Effector memory CD8-positive, alpha-beta T cell (primary cell): ENCODE measurements at regions not wholly inside any gene's neighbourhood (a gene's known extent, or its start where the extent isn't known, plus 50 kb on each side); places are given as distances from the start of the nearest gene placed in this dataset.

Source experiments
- ATAC-seq: fragments of 150-1000 bp; cut with Tn5 transposase; replicated peaks from 2 replicates; pipeline ENCODE4 v1.10.0; 2021; ENCODE audit warnings: mild to moderate bottlenecking, moderate library complexity
- DNase-seq, 3 experiments: peaks; one replicate each; pipeline ENCODE4 v3.0.0; 2021
- H3K27ac Mint-ChIP-seq, 2 donors: one replicate each; pipeline ENCODE4 v1.8.0; 2022; ENCODE audit warnings: mild to moderate bottlenecking in 2 of 2, mixed read lengths in 2 of 2, moderate library complexity in 2 of 2
- H3K27me3 Mint-ChIP-seq, 2 donors: one replicate each; pipeline ENCODE4 v1.8.0; 2022; ENCODE audit warnings: mixed read lengths in 2 of 2
- H3K36me3 Mint-ChIP-seq: one replicate; pipeline ENCODE4 v1.8.0; 2022; ENCODE audit warnings: mild to moderate bottlenecking, moderate library complexity, mixed read lengths; ENCODE audit not compliant: insufficient read depth
- H3K4me1 Mint-ChIP-seq, 2 donors: one replicate each; pipeline ENCODE4 v1.8.0; 2022; ENCODE audit warnings: low read depth in 2 of 2, mixed read lengths in 2 of 2
- H3K4me3 Mint-ChIP-seq, 2 donors: one replicate each; pipeline ENCODE4 v1.8.0; 2022; ENCODE audit warnings: mild to moderate bottlenecking in 2 of 2, mixed read lengths in 2 of 2, moderate library complexity in 2 of 2
- H3K9me3 Mint-ChIP-seq, 2 donors: one replicate each; pipeline ENCODE4 v1.8.0; 2022; ENCODE audit warnings: mixed read lengths in 2 of 2

DNA sequence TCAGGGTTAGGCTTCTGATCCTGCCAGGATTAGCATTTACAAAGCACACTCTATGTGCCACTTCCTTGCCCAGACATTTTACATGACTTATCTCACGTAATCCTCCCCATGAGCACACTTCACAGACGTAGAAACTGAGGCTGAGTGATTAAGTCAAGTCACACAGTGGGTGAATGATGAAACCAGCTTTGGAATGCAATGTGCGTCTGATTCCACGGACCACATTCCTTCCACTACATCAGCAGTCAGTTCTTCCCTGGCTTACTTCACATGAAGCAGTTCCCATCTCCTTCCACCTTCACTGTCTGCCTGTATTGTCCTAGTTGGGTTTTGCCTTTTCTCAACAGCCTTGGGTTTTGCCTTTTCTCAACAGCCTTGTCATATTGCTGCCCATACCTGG lies 134.3 kb upstream of the PPARGC1A start:
- no peaks in the 10 kb centered on the region for H3K27me3 Mint-ChIP-seq
- no peak overlapping the region for H3K4me3 Mint-ChIP-seq
- DNase-seq (no peak), ATAC-seq (no peak)
- H3K4me1 Mint-ChIP-seq = no peaks in the 10 kb centered on the region
- peaks cover 6 to 11% of the 10 kb centered on the region in 2 donors for H3K9me3 Mint-ChIP-seq
- H3K36me3 Mint-ChIP-seq = no peaks in the 10 kb centered on the region
- H3K27ac Mint-ChIP-seq = no peak overlapping the region

DNA sequence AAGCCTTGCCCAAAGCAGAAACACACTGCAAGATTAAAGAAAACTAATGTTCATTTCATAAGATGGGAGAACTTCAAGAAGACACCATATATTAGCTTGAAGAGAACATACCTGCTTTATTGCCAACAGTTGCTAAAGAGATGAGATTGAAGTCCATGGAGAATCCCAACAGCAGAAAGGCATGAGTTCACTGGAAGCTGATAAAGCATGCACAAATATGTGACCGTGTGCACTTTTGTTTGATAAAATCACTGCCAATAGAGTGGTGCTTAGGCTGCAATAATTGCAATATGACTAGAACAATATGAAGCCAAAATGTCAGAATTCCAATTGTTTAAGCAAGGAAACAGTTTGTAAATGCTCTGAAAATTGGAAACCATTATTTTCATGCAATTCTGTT lies 125.9 kb upstream of the PPARGC1A start:
- no peak for DNase-seq
- Mint-ChIP-seq H3K9me3 (peaks cover 14 to 15% of the 10 kb centered on the region in 2 donors), H3K27ac (no peak overlapping the region), H3K4me1 (no peaks in the 10 kb centered on the region), H3K4me3 (no peak overlapping the region), H3K36me3 (no peaks in the 10 kb centered on the region), H3K27me3 (no peaks in the 10 kb centered on the region)
- no peak for ATAC-seq

DNA sequence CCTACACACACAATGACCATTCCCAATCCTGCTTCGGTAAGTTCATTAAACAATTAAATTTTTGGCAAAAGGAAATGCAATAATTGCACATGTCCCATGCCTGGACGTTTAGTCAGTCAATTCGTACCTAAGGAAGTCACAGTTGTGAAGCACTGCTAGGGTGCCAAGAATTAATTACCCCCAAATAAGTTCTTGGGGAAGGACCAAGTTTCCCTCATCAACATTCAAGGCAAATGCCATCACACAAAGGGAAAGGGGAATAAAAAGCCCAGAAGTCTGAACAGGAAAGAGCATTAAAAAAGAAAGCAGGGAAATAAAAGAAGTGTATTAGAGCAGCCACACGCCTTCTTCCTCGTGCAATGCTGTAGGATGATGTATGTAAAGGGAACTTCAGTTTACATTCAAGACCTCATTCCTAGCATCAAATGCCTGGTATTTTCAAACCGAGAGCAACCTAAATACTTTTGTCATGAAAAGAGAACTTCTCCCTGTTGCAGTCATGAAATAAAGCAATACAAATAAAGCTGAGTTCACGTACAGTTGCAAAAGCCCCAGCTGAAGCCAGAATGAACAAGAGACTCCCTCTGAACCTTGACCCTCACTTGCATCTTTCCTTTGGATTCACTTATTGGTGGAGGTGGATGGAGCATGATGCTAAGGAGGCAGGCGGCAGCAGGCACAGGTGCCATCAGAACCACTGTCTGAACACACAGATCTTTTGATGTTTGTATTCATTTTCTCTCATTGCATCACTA lies 124.0 kb upstream of the PPARGC1A start:
- no peak overlapping the region for H3K27ac Mint-ChIP-seq
- H3K9me3 Mint-ChIP-seq = peaks cover 10 to 15% of the 10 kb centered on the region in 2 donors
- H3K4me3 Mint-ChIP-seq = no peak overlapping the region
- H3K36me3 Mint-ChIP-seq = no peaks in the 10 kb centered on the region
- no peaks in the 10 kb centered on the region for H3K27me3 Mint-ChIP-seq
- ATAC-seq (no peak), DNase-seq (no peak)
- H3K4me1 Mint-ChIP-seq = no peaks in the 10 kb centered on the region

DNA sequence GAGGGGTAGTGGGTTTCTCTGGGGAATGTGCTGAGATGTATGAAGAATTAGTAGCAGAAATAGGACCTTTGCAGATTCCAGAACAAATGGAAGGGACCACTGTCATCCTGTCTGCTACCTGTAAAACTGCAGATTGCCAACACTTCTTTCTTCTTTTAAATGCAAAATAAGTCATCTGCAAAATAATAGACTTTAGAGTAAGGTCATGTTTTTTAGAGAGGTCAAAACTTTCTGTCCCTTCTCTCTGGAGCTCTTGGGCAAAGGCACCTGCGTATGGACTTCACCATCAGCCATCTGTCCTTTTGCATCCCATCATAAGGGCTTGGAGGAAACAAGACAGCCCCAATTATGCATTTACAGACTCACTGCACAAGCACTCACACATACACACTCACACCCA lies 121.1 kb upstream of the PPARGC1A start:
- ATAC-seq = no peak

DNA sequence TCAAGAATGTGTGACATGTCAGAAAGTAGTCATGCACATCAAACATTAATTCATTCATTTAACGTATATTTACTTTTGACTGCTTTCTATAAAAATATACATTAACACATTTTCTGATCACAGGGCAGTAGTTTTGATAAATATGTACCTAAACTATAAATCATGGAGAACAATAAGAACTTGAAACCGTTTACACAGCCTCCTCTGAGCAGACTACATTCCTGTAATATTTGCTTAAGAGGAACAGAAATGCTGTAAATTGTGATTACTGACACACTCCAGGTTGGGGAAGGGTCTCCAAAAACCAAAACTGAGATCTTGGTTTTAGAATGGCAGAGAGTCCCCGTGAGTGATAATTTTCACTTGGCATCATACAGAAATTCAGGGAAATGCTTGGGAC lies 120.7 kb upstream of the PPARGC1A start:
- no peaks in the 10 kb centered on the region for H3K4me1 Mint-ChIP-seq
- DNase-seq (no peak), ATAC-seq (no peak)
- no peaks in the 10 kb centered on the region for H3K36me3 Mint-ChIP-seq
- peaks cover 11 to 13% of the 10 kb centered on the region in 2 donors for H3K9me3 Mint-ChIP-seq
- H3K27ac Mint-ChIP-seq = no peak overlapping the region
- no peak overlapping the region for H3K4me3 Mint-ChIP-seq
- no peaks in the 10 kb centered on the region for H3K27me3 Mint-ChIP-seq

More for the DNA sequence above, 121.1 kb upstream of the PPARGC1A start:
- H3K27me3 Mint-ChIP-seq = no peaks in the 10 kb centered on the region
- H3K27ac Mint-ChIP-seq = no peak overlapping the region
- no peak overlapping the region for H3K4me3 Mint-ChIP-seq
- peaks cover 12 to 14% of the 10 kb centered on the region in 2 donors for H3K9me3 Mint-ChIP-seq
- no peak for DNase-seq
- H3K4me1 Mint-ChIP-seq = no peaks in the 10 kb centered on the region
- H3K36me3 Mint-ChIP-seq = no peaks in the 10 kb centered on the region

DNA sequence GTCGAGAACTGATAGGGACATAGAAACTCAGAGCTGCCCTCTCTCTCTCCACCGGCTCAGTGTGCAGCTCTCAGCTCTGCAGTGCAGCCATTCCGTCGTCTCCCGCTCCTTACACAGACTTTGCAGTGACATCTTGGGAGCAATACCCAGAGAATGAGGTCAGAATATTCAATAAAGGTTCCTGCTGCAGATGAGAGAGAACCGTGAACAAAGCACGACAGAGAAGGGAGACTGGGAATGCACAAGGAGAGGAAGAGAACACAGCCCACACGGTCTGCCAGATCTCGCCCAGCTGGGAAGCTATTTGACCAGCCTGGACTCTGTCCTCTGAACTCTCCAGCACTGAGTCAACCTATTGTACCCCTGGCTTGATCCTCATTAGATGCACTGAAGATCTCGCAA lies 118.0 kb upstream of the PPARGC1A start:
- H3K4me3 Mint-ChIP-seq = no peak overlapping the region
- peaks cover 12 to 13% of the 10 kb centered on the region in 2 donors for H3K9me3 Mint-ChIP-seq
- DNase-seq (no peak), ATAC-seq (no peak)
- no peaks in the 10 kb centered on the region for H3K27me3 Mint-ChIP-seq
- no peak overlapping the region for H3K27ac Mint-ChIP-seq
- H3K36me3 Mint-ChIP-seq = no peaks in the 10 kb centered on the region
- H3K4me1 Mint-ChIP-seq = no peaks in the 10 kb centered on the region

DNA sequence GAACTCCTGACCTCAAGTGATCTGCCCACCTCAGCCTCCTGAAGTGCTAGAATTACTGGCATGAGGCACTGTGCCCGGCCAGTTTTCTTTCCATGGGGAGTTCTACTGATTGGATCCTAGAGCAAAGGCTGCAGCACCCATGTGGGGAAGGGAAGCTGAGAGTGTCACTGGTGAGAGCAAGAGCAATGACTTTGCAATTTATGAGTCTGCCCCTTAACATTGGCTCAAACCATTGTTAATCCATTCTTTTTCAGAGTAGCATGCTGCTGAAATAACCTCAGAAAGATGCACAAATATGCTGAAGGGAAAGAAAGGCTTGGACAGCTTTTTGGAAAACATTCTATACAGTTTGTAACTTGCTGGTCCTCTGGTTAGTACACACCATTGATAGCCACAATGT lies 116.4 kb upstream of the PPARGC1A start:
- Mint-ChIP-seq H3K4me1 (no peaks in the 10 kb centered on the region), H3K4me3 (no peak overlapping the region), H3K9me3 (peaks cover 12 to 19% of the 10 kb centered on the region in 2 donors), H3K27ac (no peak overlapping the region), H3K27me3 (no peaks in the 10 kb centered on the region), H3K36me3 (no peaks in the 10 kb centered on the region)
- DNase-seq = no peak
- no peak for ATAC-seq

DNA sequence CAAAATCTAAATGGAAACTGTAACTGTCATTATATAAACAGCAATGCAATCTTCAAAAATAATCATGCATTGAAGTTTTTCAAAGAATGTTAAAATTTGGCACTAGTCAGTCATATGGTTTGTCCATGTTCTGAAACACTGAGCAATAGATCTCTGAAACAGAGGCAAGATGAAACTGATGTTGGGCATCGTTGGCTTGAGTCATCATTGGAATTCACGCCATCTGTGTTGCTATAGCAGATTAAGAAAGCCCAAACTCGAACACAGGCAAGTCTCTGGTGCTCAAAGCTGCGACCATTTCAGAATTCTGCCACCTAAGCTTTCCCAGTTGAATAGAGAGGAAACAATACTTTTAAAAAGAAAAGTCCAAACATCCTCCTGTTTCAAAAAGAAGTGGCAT lies 114.1 kb upstream of the PPARGC1A start:
- Mint-ChIP-seq H3K9me3 (peaks cover 12 to 30% of the 10 kb centered on the region in 2 donors), H3K4me3 (no peak overlapping the region), H3K27ac (no peak overlapping the region), H3K27me3 (no peaks in the 10 kb centered on the region), H3K4me1 (no peaks in the 10 kb centered on the region), H3K36me3 (no peaks in the 10 kb centered on the region)
- ATAC-seq (no peak), DNase-seq (no peak)

DNA sequence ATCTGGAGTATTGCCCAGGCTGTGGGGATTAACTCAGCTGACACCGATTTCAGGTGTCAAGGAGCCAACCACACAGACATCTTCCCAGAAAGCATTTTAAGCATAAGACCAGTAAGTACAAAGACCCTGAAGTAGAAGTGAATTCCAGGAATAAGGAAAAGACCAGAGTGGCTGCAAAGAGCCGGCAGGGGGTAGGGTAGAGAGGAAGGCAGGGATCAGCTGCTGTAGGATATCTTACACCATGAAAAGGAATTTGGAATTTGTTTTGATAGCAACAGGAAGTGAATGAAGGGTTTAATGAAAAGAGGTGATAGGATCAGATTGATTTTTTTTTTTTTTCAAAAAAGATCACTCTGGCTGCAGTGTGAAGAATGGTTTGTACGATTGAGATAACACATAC lies 113.6 kb upstream of the PPARGC1A start:
- H3K27ac Mint-ChIP-seq = no peak overlapping the region
- no peaks in the 10 kb centered on the region for H3K4me1 Mint-ChIP-seq
- H3K9me3 Mint-ChIP-seq = peaks cover 12 to 30% of the 10 kb centered on the region in 2 donors
- H3K36me3 Mint-ChIP-seq = no peaks in the 10 kb centered on the region
- H3K27me3 Mint-ChIP-seq = no peaks in the 10 kb centered on the region
- H3K4me3 Mint-ChIP-seq = no peak overlapping the region
- DNase-seq (no peak), ATAC-seq (no peak)

DNA sequence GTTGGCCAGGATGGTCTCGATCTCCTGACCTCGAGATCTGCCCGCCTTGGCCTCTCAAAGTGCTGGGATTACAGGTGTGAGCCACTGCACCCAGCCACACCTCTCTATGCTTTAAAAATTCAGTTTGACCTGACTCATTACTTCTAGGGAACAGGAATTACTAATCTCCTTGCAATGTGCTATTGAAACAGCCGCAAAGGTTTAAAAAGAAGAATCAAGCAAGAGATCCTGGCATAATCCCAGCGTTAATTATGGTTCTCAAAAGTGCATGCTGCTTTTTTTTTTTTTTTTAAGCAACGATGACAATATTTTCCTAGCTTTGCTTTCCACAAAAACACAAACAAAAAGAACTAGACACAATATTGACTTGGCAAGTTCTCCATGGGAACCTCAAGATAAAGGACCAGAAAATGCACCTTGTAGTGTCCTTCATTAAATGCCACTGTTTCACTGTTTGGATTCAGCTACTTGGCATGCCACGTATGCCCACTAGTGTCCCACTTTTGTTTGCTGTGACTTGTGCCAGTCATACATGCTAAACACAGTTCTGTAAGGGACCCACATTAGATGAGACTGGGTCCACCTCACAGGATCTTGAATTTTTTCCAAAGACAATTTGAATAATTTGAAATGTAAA lies 112.6 kb upstream of the PPARGC1A start:
- ATAC-seq (no peak), DNase-seq (no peak)
- Mint-ChIP-seq H3K4me1 (no peaks in the 10 kb centered on the region), H3K27me3 (no peaks in the 10 kb centered on the region), H3K36me3 (no peaks in the 10 kb centered on the region), H3K27ac (no peak overlapping the region), H3K4me3 (no peak overlapping the region), H3K9me3 (peaks cover 12 to 30% of the 10 kb centered on the region in 2 donors)

DNA sequence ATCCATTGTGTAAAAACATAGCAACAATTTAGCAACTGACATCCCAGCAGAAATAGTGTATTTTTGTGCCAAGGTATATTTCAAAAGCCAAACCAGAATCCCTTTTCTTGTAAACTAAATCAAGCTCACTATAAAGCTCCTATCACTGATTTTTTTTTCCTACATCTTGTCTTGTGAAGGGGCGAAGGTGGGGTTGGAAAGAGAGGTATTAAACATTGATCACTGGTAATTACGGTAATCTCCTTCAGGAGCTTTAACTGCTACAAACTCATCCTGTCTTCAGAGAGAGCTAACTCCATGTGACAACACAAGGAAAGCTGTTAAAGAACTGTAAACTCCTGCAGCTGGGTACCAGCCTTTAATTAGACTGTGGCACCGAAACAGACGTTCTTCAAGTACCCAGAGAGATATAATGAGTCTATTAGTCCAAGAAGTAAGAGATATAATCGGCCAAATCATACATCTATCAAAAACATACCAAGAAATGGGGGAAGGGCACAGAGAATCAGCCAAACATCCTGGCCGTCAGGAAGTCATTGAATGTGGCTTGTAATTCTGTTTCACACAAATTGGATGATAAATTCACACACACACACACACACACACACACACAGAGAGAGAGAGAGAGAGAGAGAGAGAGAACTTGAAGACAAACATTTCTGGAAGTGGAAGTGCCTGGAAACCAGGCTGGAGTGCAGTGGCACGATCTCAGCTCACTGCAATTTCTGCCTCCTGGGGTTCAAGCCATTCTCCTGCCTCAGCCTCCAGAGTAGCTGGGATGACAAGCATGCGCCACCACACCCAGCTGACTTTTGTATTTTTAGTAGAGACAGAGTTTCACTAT lies 111.9 kb upstream of the PPARGC1A start:
- Mint-ChIP-seq H3K36me3 (no peaks in the 10 kb centered on the region), H3K4me3 (no peak overlapping the region), H3K4me1 (no peaks in the 10 kb centered on the region), H3K9me3 (peaks cover 8 to 31% of the 10 kb centered on the region in 2 donors), H3K27me3 (no peaks in the 10 kb centered on the region), H3K27ac (no peak overlapping the region)
- DNase-seq (no peak), ATAC-seq (no peak)

DNA sequence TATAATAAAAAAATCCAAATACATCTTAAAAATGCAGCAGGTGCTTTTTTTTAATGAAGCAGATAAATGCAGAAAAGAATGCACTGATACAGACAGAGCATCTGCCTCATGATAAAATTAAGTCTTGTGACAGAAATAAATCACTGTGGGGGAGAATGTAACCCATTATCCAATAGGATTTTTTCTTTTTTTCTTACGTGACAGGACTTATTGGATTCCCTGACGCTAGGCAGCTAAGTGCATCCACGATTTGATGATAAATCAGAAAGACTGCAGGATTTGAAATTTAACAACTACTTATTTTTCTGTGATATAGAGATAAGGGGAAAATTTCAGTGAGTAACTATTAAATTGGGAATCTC lies 110.6 kb upstream of the PPARGC1A start:
- no peaks in the 10 kb centered on the region for H3K27me3 Mint-ChIP-seq

DNA sequence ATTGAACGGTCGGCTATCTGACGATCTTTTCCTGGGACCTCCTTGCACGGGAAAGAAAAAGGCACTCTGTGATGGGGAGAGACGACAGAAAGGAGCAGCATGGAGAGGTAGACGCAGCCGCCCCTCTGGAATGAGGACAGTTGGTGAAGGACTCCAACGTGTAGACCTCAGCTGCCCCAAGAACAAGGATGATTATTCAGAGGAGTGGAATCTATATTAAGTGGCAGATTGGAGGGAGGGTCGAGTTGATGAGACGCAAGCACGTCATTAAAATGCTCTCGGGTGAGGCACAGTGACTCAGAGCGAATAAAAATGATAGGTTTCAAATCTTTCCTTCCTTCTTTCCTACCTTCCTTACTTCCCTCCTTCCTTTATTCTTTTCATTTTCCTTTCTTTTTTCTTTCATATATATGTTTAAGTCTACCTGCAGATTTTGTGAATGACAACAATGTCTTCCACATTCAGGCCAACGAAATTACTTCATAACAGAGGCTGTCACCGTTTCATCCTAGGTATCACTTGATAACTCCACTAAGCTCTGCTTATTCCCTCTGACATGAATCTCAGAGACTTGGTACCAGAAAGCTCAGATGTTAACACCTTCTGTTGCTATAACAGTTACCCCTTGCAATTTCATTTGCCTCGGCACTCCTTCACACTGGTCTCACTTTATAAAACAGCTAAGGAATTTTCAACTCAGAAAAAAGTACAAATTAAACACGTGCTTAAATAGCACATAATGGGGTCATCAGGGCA lies 110.0 kb upstream of the PPARGC1A start:
- H3K4me1 Mint-ChIP-seq = no peaks in the 10 kb centered on the region
- no peaks in the 10 kb centered on the region for H3K27me3 Mint-ChIP-seq
- H3K9me3 Mint-ChIP-seq = peaks cover 8 to 29% of the 10 kb centered on the region in 2 donors
- no peak overlapping the region for H3K27ac Mint-ChIP-seq
- no peak for ATAC-seq
- H3K36me3 Mint-ChIP-seq = no peaks in the 10 kb centered on the region
- H3K4me3 Mint-ChIP-seq = no peak overlapping the region
- no peak for DNase-seq

More for the DNA sequence above, 110.6 kb upstream of the PPARGC1A start:
- H3K9me3 Mint-ChIP-seq = peaks cover 8 to 33% of the 10 kb centered on the region in 2 donors
- no peaks in the 10 kb centered on the region for H3K36me3 Mint-ChIP-seq
- H3K4me3 Mint-ChIP-seq = no peak overlapping the region
- H3K4me1 Mint-ChIP-seq = no peaks in the 10 kb centered on the region
- H3K27ac Mint-ChIP-seq = no peak overlapping the region
- DNase-seq (no peak), ATAC-seq (no peak)
